Spleen (tissue), 7 donors: ENCODE measurements at regions not wholly inside any gene's neighbourhood (a gene's known extent, or its start where the extent isn't known, plus 50 kb on each side); places are given as distances from the start of the nearest gene placed in this dataset.

Experiments used
- POLR2A ChIP-seq, 3 donors: fragments of 450-650 bp; IDR thresholded peaks; one replicate each; pipeline ENCODE4 v1.5.1; 2017; ENCODE audit warnings: antibody characterized with exemption in 3 of 3, mild to moderate bottlenecking in 1 of 3
- POLR2AphosphoS5 ChIP-seq, 3 donors: sonication (generic); formaldehyde crosslinking; IDR thresholded peaks; one replicate each; pipeline ENCODE4 v1.5.1; 2017; ENCODE audit warnings: antibody characterized with exemption in 3 of 3
- TF ChIP-seq, protein P1 (sequence below), 11 experiments: fragments of 200-600 bp in 7 of 11; fragments of 450-650 bp in 4 of 11; sonication (generic) in 4 of 11; IDR thresholded peaks in 8 of 11; conservative IDR thresholded peaks in 3 of 11; 1 replicate in 7 of 11; 2 replicates in 4 of 11; pipeline versions ENCODE4 v1.4.0 to v1.8.0; 2016 to 2021; ENCODE audit warnings: antibody characterized with exemption in 11 of 11, inconsistent platforms in 4 of 11, mild to moderate bottlenecking in 1 of 11
- donor health status: DM: no; HTN: no; CAD: no; lungs with moderate emphysema.
- donor health status: DM: no; HTN: no; CAD: no.
- donor health status: DM: no; HTN: no; CAD: no.

DNA sequence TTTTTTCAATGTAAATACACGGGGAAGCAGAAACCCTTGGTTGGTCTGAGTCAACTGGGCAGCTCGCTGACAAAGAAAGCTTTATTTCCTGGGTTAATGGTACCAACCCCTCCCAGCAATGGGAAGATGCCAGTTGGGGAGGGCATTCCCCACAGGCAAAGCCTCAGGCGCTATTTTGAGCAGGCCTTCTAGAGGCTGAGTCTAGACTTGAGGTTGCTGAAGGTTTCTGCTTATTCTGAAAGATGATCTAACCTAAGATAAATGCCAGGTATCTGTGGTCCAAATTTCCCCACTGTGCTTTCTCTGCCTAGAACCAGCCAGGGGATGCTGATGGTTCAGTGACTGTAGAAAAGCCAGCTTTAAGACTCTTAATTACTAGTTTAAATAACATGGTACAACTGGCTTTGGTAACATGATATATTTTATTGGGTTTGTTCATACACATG, 172.5 kb upstream of the JARID2 start:
- TF ChIP-seq, protein P1, sequence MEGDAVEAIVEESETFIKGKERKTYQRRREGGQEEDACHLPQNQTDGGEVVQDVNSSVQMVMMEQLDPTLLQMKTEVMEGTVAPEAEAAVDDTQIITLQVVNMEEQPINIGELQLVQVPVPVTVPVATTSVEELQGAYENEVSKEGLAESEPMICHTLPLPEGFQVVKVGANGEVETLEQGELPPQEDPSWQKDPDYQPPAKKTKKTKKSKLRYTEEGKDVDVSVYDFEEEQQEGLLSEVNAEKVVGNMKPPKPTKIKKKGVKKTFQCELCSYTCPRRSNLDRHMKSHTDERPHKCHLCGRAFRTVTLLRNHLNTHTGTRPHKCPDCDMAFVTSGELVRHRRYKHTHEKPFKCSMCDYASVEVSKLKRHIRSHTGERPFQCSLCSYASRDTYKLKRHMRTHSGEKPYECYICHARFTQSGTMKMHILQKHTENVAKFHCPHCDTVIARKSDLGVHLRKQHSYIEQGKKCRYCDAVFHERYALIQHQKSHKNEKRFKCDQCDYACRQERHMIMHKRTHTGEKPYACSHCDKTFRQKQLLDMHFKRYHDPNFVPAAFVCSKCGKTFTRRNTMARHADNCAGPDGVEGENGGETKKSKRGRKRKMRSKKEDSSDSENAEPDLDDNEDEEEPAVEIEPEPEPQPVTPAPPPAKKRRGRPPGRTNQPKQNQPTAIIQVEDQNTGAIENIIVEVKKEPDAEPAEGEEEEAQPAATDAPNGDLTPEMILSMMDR (IDR thresholded peaks at IDR 0.05 in 8 of 11, conservative IDR thresholded peaks at IDR 0.05 in 3 of 11): no peak
- TF ChIP-seq POLR2A (IDR thresholded peaks at IDR 0.05): no peak
- TF ChIP-seq POLR2AphosphoS5 (IDR thresholded peaks at IDR 0.05): no peak
